CD14-positive monocyte (primary cell): ENCODE measurements at regions not wholly inside any gene's neighbourhood (a gene's known extent, or its start where the extent isn't known, plus 50 kb on each side); places are given as distances from the start of the nearest gene placed in this dataset.

Experiments used
- DNase-seq, 3 donors: peaks; one replicate each; pipeline ENCODE4 v3.0.0-alpha.2; 2011 to 2022
- H2AFZ ChIP-seq: 2 replicates; pipeline ENCODE4 v1.6.0; 2012; ENCODE audit warnings: mild to moderate bottlenecking, low read depth, low read length, inconsistent platforms; ENCODE audit not compliant: insufficient read depth, poor library complexity, severe bottlenecking
- H3K27ac ChIP-seq, 2 donors: 1 replicate in 1 of 2; 2 replicates in 1 of 2; pipeline ENCODE4 v1.5.1; 2012 to 2013; ENCODE audit warnings: low read length in 2 of 2, control low read depth in 1 of 2, inconsistent platforms in 1 of 2, low read depth in 1 of 2, mild to moderate bottlenecking in 1 of 2
- H3K27me3 ChIP-seq, 2 donors: one replicate each; pipeline versions ENCODE4 v1.6.0 to v1.6.1; 2011 to 2013; ENCODE audit warnings: low read length in 2 of 2; ENCODE audit not compliant: control insufficient read depth in 2 of 2, insufficient read depth in 2 of 2
- H3K36me3 ChIP-seq, 2 donors: replicated peaks in 1 of 2; 1 replicate in 1 of 2; 2 replicates in 1 of 2; pipeline versions ENCODE4 v1.5.1 to v1.6.1; 2012 to 2013; ENCODE audit warnings: low read length in 2 of 2, control low read depth in 1 of 2, inconsistent platforms in 1 of 2, mild to moderate bottlenecking in 1 of 2; ENCODE audit not compliant: insufficient read depth in 2 of 2, control insufficient read depth in 1 of 2
- H3K4me1 ChIP-seq, 2 donors: 1 replicate in 1 of 2; 2 replicates in 1 of 2; pipeline versions ENCODE4 v1.5.1 to v1.6.1; 2012 to 2013; ENCODE audit warnings: low read length in 2 of 2, control low read depth in 1 of 2, inconsistent platforms in 1 of 2, mild to moderate bottlenecking in 1 of 2, moderate library complexity in 1 of 2; ENCODE audit not compliant: insufficient read depth in 2 of 2, control insufficient read depth in 1 of 2
- H3K4me2 ChIP-seq: replicated peaks from 2 replicates; pipeline ENCODE3; 2012; ENCODE audit warnings: low read length, moderate library complexity, mild to moderate bottlenecking; ENCODE audit not compliant: poor library complexity, severe bottlenecking; ENCODE audit errors: extremely low read depth
- H3K4me3 ChIP-seq, 3 experiments: fragments of 200-600 bp in 1 of 3; sonication (generic) in 1 of 3; replicated peaks in 1 of 3; 1 replicate in 2 of 3; 2 replicates in 1 of 3; pipeline ENCODE4 v1.5.1; 2011 to 2013; ENCODE audit warnings: low read length in 3 of 3, mild to moderate bottlenecking in 3 of 3, control low read depth in 2 of 3, low read depth in 2 of 3, inconsistent platforms in 1 of 3, moderate library complexity in 1 of 3
- H3K79me2 ChIP-seq: 2 replicates; pipeline ENCODE4 v1.6.0; 2012; ENCODE audit warnings: mild to moderate bottlenecking, control low read depth, inconsistent platforms, low read length, moderate library complexity; ENCODE audit not compliant: insufficient read depth
- H3K9ac ChIP-seq: 2 replicates; pipeline ENCODE4 v1.6.0; 2017; ENCODE audit warnings: low read length, mild to moderate bottlenecking; ENCODE audit not compliant: insufficient read depth, poor library complexity, severe bottlenecking
- H3K9me3 ChIP-seq, 2 donors: replicated peaks in 1 of 2; 1 replicate in 1 of 2; 2 replicates in 1 of 2; pipeline versions ENCODE4 v1.5.1 to v1.6.1; 2012 to 2013; ENCODE audit warnings: low read length in 2 of 2, control low read depth in 1 of 2; ENCODE audit not compliant: control insufficient read depth in 1 of 2, insufficient read depth in 1 of 2
- H4K20me1 ChIP-seq: 2 replicates; pipeline ENCODE4 v1.6.0; 2012; ENCODE audit warnings: mild to moderate bottlenecking, low read length, control low read depth, moderate library complexity; ENCODE audit not compliant: insufficient read depth
- H3K27ac Mint-ChIP-seq, 7 donors: one replicate each; pipeline ENCODE4 v1.8.0; 2020; ENCODE audit warnings: mild to moderate bottlenecking in 7 of 7, mixed read lengths in 7 of 7, moderate library complexity in 6 of 7, inconsistent platforms in 2 of 7
- H3K27me3 Mint-ChIP-seq, 3 donors: one replicate each; pipeline ENCODE4 v1.8.0; 2021 to 2022; ENCODE audit warnings: low read depth in 3 of 3, mild to moderate bottlenecking in 3 of 3, mixed read lengths in 3 of 3, moderate library complexity in 3 of 3, inconsistent platforms in 1 of 3
- H3K36me3 Mint-ChIP-seq, 2 donors: one replicate each; pipeline ENCODE4 v1.8.0; 2020; ENCODE audit warnings: mixed read lengths in 2 of 2, inconsistent platforms in 1 of 2, mild to moderate bottlenecking in 1 of 2
- H3K4me1 Mint-ChIP-seq: one replicate; pipeline ENCODE4 v1.8.0; 2020; ENCODE audit warnings: mild to moderate bottlenecking, mixed read lengths
- H3K4me3 Mint-ChIP-seq, 2 donors: one replicate each; pipeline ENCODE4 v1.8.0; 2020; ENCODE audit warnings: mild to moderate bottlenecking in 2 of 2, mixed read lengths in 2 of 2, moderate library complexity in 1 of 2
- H3K9me3 Mint-ChIP-seq, 7 donors: one replicate each; pipeline ENCODE4 v1.8.0; 2020 to 2022; ENCODE audit warnings: mixed read lengths in 7 of 7, mild to moderate bottlenecking in 6 of 7, moderate library complexity in 6 of 7, inconsistent platforms in 2 of 7
- WGBS: methylation state at CpG from one replicate; pipeline ENCODE4 v1.1.5; 2013; ENCODE audit warnings: missing lambda C conversion rate; ENCODE audit not compliant: insufficient coverage; 5-methylcytosine and 5-hydroxymethylcytosine counted together
- intact Hi-C, 2 donors: fragments of 100-400 bp; cut with micrococcal nuclease; formaldehyde crosslinking; loops; one replicate each; pipeline versions ENCODE4 v1.15.0 to v1.15.1; 2023
- TF ChIP-seq, protein P1 (sequence below): fragments of 200-600 bp; IDR thresholded peaks from one replicate; pipeline ENCODE4 v1.8.0; 2022; ENCODE audit warnings: antibody characterized with exemption, mild to moderate bottlenecking

DNA sequence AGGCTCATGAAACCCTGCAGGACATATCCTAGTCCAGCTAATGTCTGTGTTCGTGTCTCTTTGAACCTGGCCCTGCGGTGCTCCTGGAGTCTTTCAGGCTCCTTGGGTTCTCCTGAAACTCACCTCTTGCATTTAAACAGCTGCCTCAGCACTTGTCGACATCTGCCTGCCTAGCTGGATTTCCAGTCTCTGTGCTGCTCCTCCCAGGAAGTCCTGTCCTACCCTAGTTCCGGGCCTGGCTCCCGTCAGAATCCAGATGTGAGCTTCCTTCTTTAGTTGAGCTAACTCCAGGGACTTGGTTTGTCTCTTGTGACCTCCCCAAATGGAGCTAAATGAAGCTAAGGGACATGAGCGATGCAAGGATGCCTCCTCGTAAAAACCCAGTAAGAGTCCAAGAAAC, 155.2 kb upstream of the PIRT start:
- Histone ChIP-seq H3K27me3 (no peaks in the 10 kb centered on the region), H3K27ac (no peak overlapping the region), H3K36me3 (no peaks in the 10 kb centered on the region), H3K4me3 (no peak overlapping the region), H3K9me3 (no peaks in the 10 kb centered on the region), H4K20me1 (no peaks in the 10 kb centered on the region), H3K4me1 (no peaks in the 10 kb centered on the region), H3K9ac (no peak overlapping the region), H2AFZ (no peak overlapping the region), H3K79me2 (no peaks in the 10 kb centered on the region), H3K4me2 (no peak overlapping the region)
- Mint-ChIP-seq H3K36me3 (no peaks in the 10 kb centered on the region), H3K9me3 (peaks cover 0 to 16% (median 6%) of the 10 kb centered on the region in 7 donors), H3K27ac (no peak overlapping the region), H3K27me3 (peaks cover 0 to 2% (median 0%) of the 10 kb centered on the region in 3 donors), H3K4me1 (no peaks in the 10 kb centered on the region), H3K4me3 (no peak overlapping the region)
- DNase-seq, result no peak
- TF ChIP-seq, protein P1, sequence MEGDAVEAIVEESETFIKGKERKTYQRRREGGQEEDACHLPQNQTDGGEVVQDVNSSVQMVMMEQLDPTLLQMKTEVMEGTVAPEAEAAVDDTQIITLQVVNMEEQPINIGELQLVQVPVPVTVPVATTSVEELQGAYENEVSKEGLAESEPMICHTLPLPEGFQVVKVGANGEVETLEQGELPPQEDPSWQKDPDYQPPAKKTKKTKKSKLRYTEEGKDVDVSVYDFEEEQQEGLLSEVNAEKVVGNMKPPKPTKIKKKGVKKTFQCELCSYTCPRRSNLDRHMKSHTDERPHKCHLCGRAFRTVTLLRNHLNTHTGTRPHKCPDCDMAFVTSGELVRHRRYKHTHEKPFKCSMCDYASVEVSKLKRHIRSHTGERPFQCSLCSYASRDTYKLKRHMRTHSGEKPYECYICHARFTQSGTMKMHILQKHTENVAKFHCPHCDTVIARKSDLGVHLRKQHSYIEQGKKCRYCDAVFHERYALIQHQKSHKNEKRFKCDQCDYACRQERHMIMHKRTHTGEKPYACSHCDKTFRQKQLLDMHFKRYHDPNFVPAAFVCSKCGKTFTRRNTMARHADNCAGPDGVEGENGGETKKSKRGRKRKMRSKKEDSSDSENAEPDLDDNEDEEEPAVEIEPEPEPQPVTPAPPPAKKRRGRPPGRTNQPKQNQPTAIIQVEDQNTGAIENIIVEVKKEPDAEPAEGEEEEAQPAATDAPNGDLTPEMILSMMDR, result no peak
- 39% methylated on average over 5 of the region's 7 CpGs for WGBS
- intact Hi-C loops, result no loop called here

DNA sequence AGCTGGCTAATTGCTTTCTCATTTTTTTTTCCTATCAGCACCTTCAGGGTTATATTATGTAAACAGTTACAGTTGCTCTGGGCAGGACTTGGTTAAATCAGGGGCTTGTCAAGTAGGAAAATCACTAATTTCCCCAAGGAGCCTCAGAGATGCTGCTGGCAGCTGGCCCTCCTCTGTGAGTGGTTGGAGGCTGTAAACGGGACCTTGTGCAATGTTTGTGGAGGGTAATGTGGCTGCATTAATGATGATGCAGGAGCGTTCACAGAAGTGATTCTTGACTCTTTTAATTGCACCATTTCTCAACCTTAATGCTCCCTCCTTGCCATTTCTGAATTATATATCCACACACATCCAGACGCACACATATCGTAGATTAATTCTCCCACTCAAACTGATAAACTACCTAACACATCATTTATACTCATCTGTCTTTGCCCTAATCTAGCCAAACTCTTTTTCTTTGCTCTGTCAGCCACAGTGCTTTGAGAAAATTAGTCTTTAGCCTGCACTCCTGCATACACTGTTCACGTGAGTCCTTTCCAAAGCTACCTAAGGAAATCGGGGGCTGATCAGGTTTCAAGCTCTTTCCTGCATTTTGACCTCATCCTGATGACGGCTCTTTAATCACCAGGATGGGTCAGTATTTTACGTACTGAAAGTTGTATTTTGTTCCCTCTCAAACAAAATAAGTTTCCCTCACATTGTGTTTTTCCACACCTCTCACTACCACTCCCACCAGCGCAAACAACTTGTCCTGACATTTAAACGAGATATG, 154.4 kb upstream of the PIRT start:
- Histone ChIP-seq H3K4me2 (no peak overlapping the region), H3K79me2 (no peaks in the 10 kb centered on the region), H3K9ac (no peak overlapping the region), H3K4me1 (no peaks in the 10 kb centered on the region), H3K27me3 (no peaks in the 10 kb centered on the region), H3K27ac (no peak overlapping the region), H3K4me3 (no peak overlapping the region), H3K9me3 (no peaks in the 10 kb centered on the region), H4K20me1 (no peaks in the 10 kb centered on the region), H2AFZ (no peak overlapping the region), H3K36me3 (no peaks in the 10 kb centered on the region)
- whole genome bisulfite sequencing, result 64% methylated on average over 9 of the region's 10 CpGs
- TF ChIP-seq, protein P1, result no peak
- intact Hi-C loops, result no loop called here
- Mint-ChIP-seq H3K4me1 (no peaks in the 10 kb centered on the region), H3K36me3 (no peaks in the 10 kb centered on the region), H3K4me3 (no peak overlapping the region), H3K9me3 (peaks cover 0 to 13% (median 5%) of the 10 kb centered on the region in 7 donors), H3K27me3 (peaks cover 0 to 2% (median 0%) of the 10 kb centered on the region in 3 donors), H3K27ac (peak overlapping the region in 1 of 7 donors; percentile 69)
- DNase-seq, result no peak
